GM18868 (cell line): ENCODE measurements at regions not wholly inside any gene's neighbourhood (a gene's known extent, or its start where the extent isn't known, plus 50 kb on each side); places are given as distances from the start of the nearest gene placed in this dataset.

Source experiments
- ATAC-seq: cut with Tn5 transposase; IDR thresholded peaks from one replicate; pipeline ENCODE4 v1.9.1; 2021; ENCODE audit warnings: mild to moderate bottlenecking, moderate library complexity; ENCODE audit not compliant: unreplicated experiment

DNA sequence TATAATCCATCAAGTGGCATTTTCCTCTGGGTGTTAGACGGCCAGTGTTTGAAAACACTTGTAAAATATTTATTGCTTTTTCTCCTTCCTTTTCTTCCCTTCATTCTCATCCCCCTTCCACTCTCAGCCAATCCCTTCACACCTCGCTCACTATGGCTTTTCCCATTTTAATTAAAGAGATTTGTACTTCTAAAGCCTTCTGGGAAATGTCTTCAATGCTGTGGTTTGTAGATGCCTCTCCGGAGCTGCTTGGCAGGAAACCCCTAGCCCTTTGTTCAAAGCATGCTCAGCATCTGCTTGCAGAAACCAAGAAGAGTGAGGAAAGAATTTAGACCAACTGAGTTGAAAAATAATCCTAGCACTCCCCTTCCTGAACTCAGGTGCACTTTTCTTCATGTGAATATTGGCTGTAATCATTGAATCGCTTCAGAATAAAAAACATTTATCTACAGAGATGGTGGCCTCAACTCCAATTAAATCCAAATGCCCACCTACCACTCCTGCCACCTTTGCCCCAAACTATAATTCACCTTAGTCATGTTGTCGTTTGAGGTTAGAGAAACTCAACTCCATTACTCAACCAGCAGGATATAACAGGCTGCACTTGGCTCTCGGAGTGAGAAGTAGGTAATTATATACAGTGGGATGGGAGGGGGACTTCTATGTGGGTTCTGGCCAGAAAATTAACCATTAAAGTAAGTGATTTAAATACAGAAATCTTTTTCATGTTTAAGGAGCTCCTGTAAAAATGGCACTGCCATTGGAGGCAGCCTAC is 659.4 kb upstream of the CAMK1G start:
- no peak for ATAC-seq

DNA sequence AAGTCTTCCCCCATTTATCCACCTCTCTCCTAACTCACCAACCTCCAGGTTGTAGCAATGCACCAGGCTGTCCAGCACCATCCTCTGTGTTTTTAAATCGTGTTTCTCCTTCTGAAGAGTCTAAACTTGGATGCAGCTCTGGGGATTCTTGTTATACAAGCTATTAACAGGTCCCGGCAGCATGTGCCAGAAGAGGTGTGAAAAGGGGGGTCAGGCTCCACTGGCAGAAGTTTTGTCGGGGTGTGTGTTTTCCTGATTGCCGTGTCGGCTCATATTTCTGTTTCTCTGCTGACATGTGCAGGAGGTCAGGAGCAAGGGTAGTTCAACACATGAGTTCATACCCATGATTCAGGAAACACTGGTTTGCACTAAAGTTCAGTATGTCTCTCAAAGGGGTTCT is 658.6 kb upstream of the CAMK1G start:
- no peak for ATAC-seq

DNA sequence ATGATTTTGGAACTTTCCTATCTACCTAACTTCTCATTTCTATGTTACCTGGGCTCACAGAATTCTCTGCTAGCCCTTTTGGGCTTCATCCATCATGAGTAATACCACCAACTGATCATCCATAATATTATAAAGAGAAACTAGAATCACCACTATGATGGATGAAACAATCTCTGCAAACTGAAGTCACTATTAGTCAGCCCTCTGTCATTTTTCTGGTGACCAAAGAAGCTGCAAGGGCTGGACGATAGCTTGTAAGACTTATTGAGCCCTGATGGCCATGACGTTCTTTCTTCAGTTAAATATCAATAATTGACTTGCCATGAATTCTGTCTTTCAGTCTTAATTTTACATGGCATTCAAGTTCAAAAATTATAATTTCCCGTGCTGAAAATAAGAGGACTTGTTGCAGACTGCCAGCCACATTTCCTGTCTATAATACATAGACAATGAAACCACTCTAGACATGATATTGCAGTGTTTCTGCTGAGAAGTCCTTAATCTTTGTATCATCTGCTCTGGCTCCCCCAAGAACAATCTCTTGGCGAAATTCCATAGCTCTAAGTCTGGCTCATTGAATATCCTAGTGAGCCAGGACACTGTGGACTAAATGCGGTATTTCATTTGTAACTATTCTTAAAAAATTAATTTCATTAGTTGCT is 655.0 kb upstream of the CAMK1G start:
- no peak for ATAC-seq

DNA sequence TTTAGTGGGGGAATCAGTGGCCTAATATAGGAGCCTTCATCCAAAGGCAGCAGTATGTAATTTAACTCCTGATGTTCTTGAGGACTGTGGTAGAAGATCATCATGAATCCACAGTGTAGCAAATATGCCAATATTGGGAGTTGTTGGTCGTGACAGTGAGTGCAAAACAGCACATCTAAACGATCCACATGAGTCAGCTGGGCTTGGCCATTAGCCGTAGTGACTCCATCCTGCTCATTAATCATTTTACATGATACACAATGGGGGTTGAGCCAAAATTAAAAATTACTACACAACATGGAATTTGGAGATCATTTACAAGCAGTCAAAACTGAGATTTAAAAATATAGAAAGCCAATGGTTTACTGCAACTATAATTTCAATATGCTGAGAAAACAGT is 653.9 kb upstream of the CAMK1G start:
- ATAC-seq: no peak

DNA sequence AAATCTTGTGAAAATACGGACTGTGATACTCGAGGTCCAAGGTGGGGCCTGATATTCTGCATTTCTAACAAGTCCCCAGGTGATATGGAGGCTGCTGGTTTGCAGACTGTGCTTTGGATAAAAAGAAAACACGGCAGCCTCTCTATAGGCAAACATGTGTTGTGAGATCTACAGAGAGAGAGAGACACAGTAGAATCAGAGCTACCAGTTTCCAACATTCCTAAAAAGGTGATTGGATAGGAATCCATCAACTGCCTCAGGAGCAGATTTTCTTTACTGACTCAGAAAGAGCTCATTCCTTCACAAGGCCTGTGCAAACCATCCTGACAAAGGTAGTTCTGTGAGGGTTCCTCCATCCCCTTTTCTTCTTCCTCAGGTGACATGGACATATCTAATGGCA is 651.6 kb upstream of the CAMK1G start:
- ATAC-seq: no peak

DNA sequence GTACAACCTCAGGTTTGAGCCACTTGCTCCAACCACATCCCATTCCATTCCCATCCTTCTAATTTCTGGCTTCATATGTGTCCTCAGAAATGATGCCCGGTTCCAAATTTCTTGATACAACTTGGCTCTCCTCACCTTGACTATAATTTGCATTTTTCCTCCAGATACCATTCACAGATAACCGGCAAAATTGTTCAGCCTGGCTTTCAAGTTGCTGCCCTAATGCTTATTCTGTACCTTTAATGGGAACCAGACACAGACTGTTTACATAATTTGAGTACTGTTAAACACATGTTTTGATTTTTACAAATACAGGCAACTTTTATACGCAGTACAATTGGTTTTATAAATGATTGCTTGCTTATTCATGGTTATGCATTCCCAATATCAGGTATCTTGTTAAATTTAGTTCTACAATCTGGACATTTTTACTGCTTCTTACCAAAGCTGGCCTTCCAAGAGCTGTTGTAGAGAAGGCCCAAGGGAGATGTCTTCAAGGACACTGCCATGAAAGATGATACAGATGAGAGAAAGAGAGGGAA is 649.5 kb upstream of the CAMK1G start:
- no peak for ATAC-seq

DNA sequence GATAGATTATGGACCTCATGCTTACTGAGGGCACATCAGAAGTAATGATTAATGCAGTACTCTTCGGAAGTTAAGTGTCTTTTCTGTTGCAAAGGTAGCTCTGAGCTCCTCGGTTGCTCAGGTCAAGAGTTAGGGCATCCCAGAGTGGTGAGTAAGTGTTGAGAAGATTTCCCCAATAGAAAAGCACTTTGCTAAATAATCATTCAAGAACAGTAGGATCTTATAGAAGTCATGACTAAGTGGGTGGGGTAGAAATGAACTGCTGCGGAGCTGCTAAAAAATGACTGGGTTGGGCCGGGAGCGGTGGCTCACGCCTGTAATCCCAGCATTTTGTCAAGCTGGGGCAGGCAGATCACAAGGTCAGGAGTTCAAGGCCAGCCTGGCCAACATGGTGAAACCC is 648.6 kb upstream of the CAMK1G start:
- no peak for ATAC-seq

DNA sequence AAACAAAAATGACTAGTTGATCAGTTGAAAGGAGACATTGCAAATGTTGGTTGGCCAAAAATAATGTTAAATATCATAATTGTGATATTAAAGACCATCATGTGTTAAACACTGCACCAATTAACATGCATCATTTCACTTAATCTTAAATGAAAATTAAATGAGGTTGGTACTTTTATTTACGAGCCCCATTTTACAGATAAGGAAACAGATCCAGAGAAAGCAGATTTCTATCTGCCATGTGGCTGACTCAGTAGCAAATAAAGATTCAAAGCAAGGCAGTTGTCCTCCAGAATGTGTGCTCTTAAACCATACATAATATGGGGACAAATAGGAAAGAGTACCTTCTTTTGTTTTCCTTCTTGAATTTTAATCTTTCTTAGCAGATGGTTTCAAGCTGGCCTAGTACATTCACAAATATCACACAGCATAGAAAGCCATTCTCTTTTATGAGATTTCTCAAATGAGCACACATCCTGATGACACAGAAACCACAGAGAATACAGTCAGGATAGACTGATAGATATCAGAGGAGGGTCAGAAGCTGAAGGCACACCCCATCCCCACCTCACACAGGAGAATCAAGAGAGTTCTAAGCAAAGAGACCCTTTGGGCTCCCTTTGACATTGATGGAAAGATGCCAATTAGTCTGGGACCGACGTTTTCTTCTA is 647.9 kb upstream of the CAMK1G start:
- no peak for ATAC-seq

DNA sequence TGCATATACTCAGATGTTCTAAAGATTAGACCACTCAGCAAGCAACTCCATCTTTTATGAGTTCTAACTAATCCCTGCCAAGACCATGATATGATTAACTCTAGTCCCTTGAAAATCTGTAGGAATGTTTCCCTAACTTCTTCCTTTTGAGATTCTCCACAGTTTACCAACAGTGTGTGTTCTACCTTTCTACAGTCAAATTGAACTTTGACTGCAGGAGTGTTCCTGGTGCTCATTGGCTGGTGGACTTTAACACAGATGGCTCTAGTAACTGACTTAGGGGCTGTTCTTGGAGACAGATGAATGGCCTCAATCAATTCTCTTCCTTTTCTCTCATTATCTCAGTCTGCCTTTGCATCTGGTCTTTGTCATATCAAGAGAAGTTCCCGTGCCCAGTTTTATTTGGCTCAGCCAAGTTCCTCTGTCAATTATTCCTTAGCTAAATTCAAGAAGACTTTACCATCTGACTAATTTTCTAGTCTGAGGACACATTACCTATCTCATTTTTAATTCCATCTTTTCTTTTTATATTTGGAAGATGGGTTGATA is 643.9 kb upstream of the CAMK1G start:
- ATAC-seq: no peak

DNA sequence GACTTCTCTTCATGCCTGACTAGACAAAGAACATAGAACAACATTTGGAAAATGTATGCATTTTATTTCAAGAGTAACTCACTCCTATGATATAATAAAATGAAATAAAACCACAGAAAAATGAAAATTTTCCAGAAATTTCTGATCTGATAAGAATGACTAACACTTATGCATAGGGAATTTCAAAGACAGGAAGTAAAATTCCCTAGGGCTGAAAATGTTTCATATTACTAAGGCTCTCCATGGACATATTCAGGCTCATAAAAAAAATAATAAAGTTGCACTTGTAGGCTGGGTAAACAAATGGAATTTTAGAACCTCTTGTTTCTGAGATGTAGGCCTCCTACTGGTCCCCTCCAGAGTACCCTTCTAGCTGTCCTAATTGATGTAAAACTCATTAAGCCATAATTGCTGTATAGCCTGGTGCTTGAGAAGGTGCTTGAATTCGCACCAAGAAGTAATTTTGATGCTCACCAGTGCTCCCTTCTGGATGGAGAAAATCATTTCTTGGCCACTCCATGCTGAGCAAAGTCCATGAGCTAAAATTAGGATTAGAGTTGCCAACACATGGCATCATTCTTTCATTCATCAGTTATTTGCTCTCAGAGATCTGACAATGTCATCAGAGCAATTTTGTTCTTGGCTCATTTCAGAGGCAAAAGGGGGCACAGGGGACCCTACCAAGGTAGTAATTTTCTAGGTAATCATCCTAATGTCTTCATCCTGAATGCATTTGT is 641.0 kb upstream of the CAMK1G start:
- ATAC-seq: no peak

DNA sequence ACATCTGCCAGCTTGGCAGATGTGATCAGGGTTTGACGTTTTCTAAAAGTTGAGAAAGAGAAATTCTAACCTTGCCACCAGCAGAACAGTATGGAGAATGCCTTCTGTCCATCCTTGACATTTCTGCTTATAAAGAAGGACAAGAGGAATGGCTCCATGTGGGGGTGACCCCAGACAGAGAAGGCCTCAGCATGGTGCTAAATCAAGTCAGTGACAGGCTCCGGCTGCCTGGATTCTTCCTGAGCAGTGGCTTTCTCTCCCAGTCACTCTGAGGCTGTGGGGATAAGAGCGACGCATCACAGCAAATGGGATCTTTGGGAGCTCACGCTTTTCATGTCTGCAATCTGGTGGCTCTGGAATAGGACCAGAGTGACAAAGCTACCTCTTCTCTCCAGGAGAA is 640.2 kb upstream of the CAMK1G start:
- ATAC-seq: no peak

DNA sequence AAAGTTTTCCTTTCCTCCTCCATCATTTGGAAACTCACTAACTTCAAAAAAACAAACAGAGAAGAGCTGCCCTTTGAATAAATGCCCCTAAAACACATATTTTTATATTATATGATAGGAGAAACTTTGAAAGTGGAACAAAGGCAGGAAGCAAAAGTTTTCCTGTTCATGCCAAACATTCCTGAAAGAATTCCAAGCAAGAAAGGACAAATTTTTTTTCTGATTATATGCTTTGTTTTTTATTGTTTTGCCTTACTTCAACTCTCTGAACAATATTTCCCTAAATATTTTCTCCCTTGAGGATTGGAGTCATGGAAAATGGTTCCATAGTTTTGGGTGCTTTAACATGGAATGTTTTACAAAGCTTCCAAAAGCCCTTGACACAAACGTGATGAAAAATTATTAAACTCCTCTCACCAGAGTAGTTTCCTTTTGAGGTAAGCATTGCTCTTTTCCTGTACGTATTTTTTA is 638.5 kb upstream of the CAMK1G start:
- no peak for ATAC-seq

DNA sequence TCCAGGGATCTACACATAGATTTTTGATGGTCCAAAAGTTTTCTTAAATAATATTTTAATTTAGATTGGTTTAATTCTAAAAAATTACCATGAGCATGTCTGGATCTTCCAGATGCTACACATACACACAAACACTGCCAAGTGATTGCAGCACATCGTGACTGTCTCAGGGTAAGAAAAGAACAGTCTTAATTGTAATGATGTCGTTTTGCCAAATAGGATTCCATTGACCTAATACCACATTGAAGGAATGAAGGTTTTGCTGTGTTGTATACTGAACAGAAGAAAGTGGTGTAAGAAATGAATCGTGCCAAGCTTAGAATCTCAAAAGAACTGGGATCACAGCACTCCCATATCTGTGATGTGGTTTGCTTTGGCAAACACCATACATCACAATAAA is 633.3 kb upstream of the CAMK1G start:
- no peak for ATAC-seq

DNA sequence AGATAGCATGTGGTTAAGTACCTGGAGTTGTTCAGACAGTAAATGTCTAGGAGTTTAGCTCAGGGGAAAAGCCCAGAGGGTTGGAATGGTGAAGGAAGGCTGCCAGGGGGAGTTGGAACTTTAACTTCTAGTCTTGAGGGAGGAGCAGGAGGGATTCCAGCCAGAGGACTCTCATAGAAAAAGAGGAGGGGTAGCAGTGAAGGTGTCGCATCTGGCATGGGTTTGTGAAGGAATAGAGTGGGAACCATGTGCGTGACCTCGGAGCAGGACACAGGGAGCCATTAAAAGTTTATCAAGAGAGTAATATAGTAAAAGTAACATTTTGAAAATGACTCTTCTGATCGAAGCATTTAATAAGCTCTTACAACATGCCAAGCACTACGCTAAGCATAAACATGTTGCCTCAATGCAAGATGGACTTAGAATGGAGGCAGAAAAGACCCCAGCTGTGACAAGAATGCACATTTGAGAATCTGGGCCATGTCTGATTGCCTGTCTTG is 632.4 kb upstream of the CAMK1G start:
- ATAC-seq: no peak

DNA sequence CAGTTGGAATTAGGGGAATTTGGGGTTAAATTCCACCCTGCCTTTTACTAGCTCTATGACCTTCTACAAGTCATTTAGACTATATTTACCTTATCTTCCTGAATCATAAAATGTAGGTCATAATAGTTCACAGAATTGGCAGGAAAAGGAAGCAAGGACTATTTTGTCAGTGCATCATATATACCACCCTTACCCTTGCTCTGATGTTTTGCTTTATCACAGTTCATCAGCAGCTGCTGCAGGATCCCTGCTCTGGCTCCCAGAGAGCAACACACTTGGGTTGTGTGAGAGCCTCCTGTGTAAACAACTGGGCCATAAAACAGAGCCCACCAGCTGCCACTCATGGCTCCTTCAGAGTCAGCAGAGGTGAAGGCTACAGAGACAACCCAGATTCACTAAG is 631.6 kb upstream of the CAMK1G start:
- ATAC-seq: no peak

DNA sequence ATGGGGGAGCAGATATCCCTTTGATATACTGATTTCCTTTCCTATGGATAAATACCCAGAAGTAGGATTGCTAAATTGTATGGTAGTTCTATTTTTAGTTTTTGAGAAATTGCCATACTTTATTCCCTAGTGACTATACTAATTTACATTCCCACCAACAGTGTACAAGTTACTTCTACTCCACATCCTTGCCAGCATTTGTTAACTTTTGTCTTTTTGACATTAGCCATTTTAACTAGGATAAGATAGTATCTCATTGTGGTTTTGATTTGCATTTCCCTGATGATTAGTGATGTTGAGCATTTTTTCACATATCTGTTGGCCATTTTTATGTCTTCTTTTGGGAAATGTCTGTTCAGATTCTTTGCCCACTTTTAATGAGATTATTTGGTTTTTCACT is 620.6 kb upstream of the CAMK1G start:
- ATAC-seq: no peak

DNA sequence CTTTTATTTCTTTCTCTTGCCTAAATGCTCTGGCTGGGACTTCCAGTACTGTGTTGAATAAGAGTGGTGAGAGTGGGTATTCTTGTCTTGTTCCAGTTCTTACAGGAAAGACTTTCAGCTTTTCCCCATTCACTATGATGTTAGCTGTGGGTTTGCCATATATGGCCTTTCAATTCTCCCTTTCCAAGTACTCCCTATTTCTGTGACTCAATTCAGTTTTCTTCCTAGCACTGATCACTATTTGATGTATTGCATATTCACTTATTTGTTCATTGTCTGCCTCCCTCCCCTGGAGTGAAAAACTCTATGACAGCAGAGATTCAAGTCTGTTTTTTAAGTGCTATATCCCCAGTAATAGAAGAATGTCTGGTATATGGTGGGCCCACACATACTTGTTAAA is 618.2 kb upstream of the CAMK1G start:
- ATAC-seq: no peak

DNA sequence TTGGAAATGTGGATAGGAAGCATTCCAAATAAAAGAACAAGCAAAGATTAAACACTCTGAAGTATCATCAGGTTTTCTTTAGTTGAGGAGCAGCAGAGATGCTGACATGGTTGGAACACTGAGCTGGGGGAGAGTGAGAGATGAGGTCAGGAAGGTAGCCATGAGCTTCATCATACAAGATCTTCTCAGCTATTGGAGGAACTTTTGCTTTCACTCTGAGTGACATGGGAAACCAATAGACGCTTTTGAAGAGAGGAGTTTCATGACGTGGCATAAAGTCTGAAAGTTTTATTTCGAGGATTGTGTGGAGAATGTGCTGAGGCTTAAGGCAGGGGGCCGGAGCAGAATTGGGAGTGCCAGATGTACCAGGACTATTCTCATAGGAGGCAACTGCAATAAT is 616.2 kb upstream of the CAMK1G start:
- ATAC-seq: no peak

DNA sequence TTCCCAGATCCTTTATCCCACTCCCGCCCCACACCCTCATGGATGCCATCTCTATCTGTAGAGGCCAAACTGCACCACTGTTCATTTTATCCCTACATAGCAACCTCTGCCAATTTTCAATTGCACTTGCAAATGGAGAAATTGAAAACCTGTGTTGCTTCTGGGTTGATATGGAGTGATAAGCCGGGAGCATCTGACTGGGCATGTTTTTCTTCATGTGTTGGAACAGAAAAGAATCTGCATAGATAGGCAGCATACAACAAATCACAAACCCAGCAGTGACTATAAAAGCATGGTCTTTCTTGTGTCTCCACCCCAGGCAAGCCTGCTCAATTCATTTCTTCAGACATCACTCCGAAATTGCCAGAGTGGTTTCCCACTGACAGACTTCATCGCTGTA is 608.8 kb upstream of the CAMK1G start:
- no peak for ATAC-seq

DNA sequence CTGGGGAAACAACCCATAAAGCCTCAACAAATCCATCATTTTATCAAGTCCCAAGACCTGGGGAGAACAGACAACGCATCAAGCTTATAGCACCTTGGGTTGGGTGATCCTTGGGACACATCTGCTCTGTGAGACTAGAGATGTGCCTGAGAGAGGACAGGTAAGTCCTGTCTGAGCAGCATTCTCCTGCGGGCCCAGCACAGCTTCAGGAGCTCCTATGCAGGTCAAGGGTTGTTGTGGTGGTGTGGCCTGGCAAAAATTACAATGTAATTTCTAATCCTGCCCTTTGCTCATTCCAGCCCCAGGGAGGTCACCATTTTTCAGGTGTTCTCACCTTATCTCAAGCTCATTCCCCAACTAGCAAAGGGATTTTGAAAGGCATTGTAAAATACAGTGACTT is 608.1 kb upstream of the CAMK1G start:
- ATAC-seq: no peak

DNA sequence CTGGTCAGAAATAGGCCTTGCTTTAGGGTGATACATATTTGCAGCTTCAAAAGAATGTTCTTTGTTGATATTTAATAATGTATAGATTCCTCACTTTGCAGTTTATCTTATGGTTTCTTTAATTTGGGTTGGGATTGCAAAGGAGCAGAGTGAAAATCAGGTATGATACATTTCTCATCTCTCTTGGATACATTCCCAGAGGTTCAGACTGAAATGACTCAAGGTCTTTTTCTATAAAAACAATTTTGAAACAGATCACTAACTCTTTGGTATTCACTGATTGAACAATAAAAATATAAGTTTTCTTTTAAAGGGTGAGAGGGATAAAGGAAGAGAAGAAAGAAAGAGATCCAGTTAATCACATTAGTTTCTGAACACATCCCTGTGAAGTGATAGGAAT is 606.5 kb upstream of the CAMK1G start:
- ATAC-seq: no peak
